ENCODE measurements at regions not wholly inside any gene's neighbourhood (a gene's known extent, or its start where the extent isn't known, plus 50 kb on each side); places are given as distances from the start of the nearest gene placed in this dataset.

GRCh38 chr13:62524061-62524460 is 1108.4 kb upstream of the PCDH20 start:
- TF ChIP-seq POLR2AphosphoS5 (IDR thresholded peaks at IDR 0.05; ENCODE audit: borderline replicate concordance, low read depth, low read length), result no peak
- TF ChIP-seq EZH2 (IDR thresholded peaks at IDR 0.05), result no peak
- no peak for TF ChIP-seq FOXP2 (optimal IDR thresholded peaks at IDR 0.05; ENCODE audit: control extremely low read depth, extremely low read length, insufficient read depth)
- Histone ChIP-seq H3K4me3 (no peak overlapping the region), H3K9me3 (ENCODE audit: low read depth, low read length) (no peaks in the 10 kb centered on the region), H3K9ac (ENCODE audit: insufficient read length) (no peak overlapping the region), H3K36me3 (ENCODE audit: insufficient read depth, low read length) (no peaks in the 10 kb centered on the region), H3K27ac (no peak overlapping the region)
- DNase-seq (ENCODE audit: low read depth, low spot score), result no peak

DNA sequence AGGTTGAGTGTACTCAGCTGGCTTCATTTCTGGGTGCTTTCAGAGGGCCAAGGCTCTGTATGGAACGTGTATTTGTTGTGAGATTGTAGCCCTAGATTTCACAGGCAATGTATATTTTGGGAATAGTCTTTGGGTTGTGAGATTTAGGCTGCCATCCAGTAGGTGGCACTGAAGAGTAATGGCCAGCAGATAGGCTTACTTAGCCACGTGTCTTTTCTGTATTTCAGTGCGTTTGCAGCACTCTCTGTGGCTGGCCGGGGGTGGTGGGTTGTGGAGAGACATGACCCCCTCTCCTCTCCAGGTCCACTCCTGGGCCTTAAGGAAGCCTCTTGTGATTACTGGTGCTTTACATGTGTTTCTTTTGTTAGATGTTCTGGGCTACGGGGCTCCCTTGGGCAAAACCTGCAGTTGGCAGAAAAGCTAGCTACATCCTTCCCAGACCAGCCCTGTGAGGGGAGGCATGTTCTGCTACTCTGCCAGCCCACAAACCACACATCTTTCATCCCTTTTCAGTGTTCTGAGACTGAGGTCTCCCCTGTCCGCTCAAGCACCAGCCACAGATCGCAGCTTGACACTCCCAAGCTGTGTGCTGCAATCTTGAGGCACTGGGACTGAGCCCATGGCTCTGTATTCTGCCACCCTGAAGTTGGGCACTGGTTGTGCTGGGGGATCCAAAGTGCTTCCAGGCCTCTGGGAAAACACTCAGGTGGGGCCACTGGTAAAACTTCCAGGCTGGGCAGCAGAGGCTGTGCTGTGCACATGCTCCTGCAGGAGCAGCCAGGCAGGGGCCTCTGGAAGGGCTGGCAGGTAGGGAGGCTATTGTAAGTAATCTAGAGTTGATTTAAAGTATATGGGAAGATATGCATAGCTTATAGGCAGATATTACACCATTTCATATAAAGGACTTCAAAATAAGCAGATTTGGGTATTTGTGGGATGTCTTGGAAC is 1096.8 kb upstream of the PCDH20 start:
- TF ChIP-seq POLR2AphosphoS5 (IDR thresholded peaks at IDR 0.05; ENCODE audit: borderline replicate concordance, low read depth, low read length), result no peak
- no peak overlapping the region for H3K4me3 ChIP-seq
- H3K9me3 ChIP-seq (ENCODE audit: low read depth, low read length), result no peaks in the 10 kb centered on the region
- no peak overlapping the region for H3K27ac ChIP-seq
- no peaks in the 10 kb centered on the region for H3K36me3 ChIP-seq (ENCODE audit: insufficient read depth, low read length)
- DNase-seq (ENCODE audit: low read depth, low spot score), result no peak
- no peak overlapping the region for H3K9ac ChIP-seq (ENCODE audit: insufficient read length)

DNA sequence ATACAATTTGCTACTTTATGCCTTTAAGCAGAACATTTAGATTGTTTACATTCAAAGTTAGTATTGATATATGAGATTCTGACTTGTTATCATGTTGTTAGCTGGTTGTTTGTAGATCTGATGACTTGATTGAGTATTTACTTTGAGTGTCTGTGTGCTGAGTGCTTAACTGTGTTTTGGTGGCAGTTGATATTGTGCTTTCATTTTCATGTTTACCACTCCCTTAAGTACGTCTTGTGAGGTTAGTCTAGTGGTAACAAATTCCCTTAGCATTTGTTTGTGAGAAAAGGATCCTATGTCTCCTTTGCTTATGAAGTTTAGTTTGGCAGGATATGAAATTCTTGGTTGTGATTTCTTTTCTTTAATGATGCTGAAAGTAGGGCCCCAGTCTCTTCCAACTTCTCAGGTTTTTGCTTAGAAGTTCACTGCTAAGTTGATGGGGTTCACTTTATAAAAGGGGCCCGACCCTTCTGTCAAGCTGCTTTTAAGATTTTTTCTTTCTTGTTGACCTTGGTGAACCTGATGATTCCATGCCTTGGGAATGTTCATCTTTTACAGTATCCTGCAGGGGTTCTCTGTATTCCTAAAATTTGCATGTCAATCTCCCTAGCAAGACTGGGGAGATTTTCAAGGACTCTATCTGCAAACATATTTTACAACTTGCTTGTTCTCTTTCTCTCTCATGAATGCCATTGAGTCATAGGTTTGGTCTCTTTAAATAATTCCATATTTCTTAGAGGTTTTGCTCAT is 1095.4 kb upstream of the PCDH20 start:
- Histone ChIP-seq H3K36me3 (ENCODE audit: insufficient read depth, low read length) (no peaks in the 10 kb centered on the region), H3K4me3 (no peak overlapping the region), H3K9ac (ENCODE audit: insufficient read length) (no peak overlapping the region), H3K27ac (no peak overlapping the region), H3K9me3 (ENCODE audit: low read depth, low read length) (no peaks in the 10 kb centered on the region)
- TF ChIP-seq POLR2AphosphoS5 (IDR thresholded peaks at IDR 0.05; ENCODE audit: borderline replicate concordance, low read depth, low read length), result no peak
- no peak for TF ChIP-seq FOXP2 (optimal IDR thresholded peaks at IDR 0.05; ENCODE audit: control extremely low read depth, extremely low read length, insufficient read depth)
- TF ChIP-seq EZH2 (IDR thresholded peaks at IDR 0.05), result no peak
- no peak for DNase-seq (ENCODE audit: low read depth, low spot score)

DNA sequence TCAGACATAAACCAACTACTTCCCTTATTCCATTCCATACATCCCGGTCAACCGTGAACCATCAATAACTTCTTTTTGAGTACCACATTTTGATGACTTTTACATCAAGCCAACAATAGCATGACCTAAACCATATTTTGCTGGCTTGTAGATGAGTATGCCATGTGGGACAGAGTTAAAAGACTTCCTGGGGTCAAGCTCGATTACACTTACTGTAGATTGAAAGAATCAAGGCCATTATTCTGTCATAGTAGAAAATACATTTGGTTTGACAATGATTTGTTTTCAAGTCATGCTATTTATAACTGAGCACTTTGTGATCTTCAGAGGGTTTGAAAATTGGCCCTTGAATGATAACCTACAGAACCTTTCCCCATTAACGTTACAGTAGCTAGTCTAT is 1086.9 kb upstream of the PCDH20 start:
- Histone ChIP-seq H3K9me3 (ENCODE audit: low read depth, low read length) (no peaks in the 10 kb centered on the region; the same call in 1 of the 2 replicates), H3K27ac (no peak overlapping the region), H3K9ac (ENCODE audit: insufficient read length) (no peak overlapping the region), H3K4me3 (no peak overlapping the region), H3K36me3 (ENCODE audit: insufficient read depth, low read length) (no peaks in the 10 kb centered on the region)
- DNase-seq (ENCODE audit: low read depth, low spot score), result no peak
- TF ChIP-seq EZH2 (IDR thresholded peaks at IDR 0.05) (no peak), POLR2AphosphoS5 (IDR thresholded peaks at IDR 0.05; ENCODE audit: borderline replicate concordance, low read depth, low read length) (no peak), FOXP2 (optimal IDR thresholded peaks at IDR 0.05; ENCODE audit: control extremely low read depth, extremely low read length, insufficient read depth) (no peak)

DNA sequence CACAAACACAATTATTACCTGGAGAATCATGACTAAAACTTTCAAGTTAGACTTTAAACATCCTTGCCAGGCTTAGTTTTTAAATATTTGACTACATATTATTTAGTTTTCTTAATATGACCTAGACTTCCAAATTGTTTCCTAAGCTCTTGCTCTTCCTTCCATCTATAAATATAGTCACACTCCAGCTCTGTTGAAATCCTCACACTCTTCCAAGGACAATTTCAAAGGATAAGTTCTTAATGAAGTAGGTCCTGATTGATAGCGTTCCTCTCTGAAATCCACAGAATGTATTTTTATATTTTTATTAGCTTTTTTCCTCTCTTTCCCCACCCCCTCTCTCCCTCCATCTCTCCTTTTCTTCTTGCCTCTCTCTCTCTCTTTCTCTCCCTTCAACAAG is 1074.1 kb upstream of the PCDH20 start:
- H3K27ac ChIP-seq, result no peak overlapping the region
- no peaks in the 10 kb centered on the region for H3K9me3 ChIP-seq (ENCODE audit: low read depth, low read length)
- TF ChIP-seq POLR2AphosphoS5 (IDR thresholded peaks at IDR 0.05; ENCODE audit: borderline replicate concordance, low read depth, low read length) (no peak), FOXP2 (optimal IDR thresholded peaks at IDR 0.05; ENCODE audit: control extremely low read depth, extremely low read length, insufficient read depth) (no peak), EZH2 (IDR thresholded peaks at IDR 0.05) (no peak)
- DNase-seq (ENCODE audit: low read depth, low spot score), result no peak
- H3K36me3 ChIP-seq (ENCODE audit: insufficient read depth, low read length), result no peaks in the 10 kb centered on the region
- no peak overlapping the region for H3K4me3 ChIP-seq
- no peak overlapping the region for H3K9ac ChIP-seq (ENCODE audit: insufficient read length)

DNA sequence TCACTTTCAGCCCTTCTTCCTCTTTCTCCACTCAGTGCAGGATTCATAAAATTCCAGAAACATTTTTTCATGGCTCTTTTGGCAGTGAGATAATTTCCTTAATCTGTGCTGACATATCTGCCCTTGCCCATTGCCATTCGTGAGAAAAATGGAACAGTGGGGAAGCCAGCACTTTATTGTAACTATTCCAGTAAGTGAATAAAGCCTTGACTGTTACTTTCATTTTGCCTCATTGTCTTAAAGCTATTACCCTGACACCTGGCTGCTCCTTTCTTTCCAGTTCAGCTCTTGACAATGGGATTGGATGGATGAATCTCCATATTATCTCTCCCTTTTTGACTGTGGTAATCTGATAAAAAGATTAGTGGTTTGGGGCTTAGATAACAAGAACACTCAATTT is 1068.1 kb upstream of the PCDH20 start:
- DNase-seq (ENCODE audit: low read depth, low spot score), result no peak
- TF ChIP-seq EZH2 (IDR thresholded peaks at IDR 0.05) (no peak), FOXP2 (optimal IDR thresholded peaks at IDR 0.05; ENCODE audit: control extremely low read depth, extremely low read length, insufficient read depth) (no peak)
- no peak overlapping the region for H3K27ac ChIP-seq
- no peak overlapping the region for H3K9ac ChIP-seq (ENCODE audit: insufficient read length)
- H3K4me3 ChIP-seq, result no peak overlapping the region
- no peaks in the 10 kb centered on the region for H3K36me3 ChIP-seq (ENCODE audit: insufficient read depth, low read length)
- no peaks in the 10 kb centered on the region for H3K9me3 ChIP-seq (ENCODE audit: low read depth, low read length)

DNA sequence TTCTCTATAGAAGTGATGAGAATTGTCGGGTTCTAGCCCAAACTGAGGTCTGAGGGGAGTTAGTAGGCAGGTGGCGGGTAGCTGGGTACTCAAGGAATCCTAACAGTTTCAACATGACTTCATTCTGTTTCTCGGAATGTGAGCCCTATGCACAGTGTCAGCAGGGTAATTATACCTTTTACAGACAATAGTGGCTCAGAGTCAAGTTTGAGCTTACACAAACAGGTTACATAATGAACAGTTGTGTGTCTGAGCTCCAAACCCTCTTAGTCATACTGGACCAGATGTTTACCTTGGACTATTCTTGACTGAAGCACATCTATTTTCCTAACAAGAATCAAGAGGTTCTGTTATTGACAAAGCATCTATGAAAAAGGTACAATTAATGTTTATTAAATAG is 1066.7 kb upstream of the PCDH20 start:
- no peak overlapping the region for H3K9ac ChIP-seq (ENCODE audit: insufficient read length)
- no peak for DNase-seq (ENCODE audit: low read depth, low spot score)
- TF ChIP-seq EZH2 (IDR thresholded peaks at IDR 0.05) (no peak), POLR2AphosphoS5 (IDR thresholded peaks at IDR 0.05; ENCODE audit: borderline replicate concordance, low read depth, low read length) (no peak), FOXP2 (optimal IDR thresholded peaks at IDR 0.05; ENCODE audit: control extremely low read depth, extremely low read length, insufficient read depth) (no peak)
- H3K27ac ChIP-seq, result no peak overlapping the region
- H3K36me3 ChIP-seq (ENCODE audit: insufficient read depth, low read length), result no peaks in the 10 kb centered on the region
- H3K4me3 ChIP-seq, result no peak overlapping the region
- H3K9me3 ChIP-seq (ENCODE audit: low read depth, low read length), result no peaks in the 10 kb centered on the region

DNA sequence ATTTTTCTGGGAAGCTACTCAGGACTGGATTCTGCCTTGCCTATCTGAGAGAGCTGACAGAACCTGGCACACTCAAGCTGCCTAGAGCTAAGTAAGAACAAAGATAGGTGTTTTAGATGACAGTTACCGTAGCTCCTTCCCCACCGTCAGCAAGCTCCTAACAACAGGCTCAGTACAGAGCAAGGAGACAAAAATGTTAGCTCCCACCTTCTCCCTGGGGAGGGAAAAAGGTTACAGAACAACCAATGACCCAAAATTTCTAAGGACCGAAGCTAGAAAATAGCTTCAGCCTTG is 1058.2 kb upstream of the PCDH20 start:
- no peak overlapping the region for H3K9ac ChIP-seq (ENCODE audit: insufficient read length)
- no peak overlapping the region for H3K4me3 ChIP-seq
- no peaks in the 10 kb centered on the region for H3K36me3 ChIP-seq (ENCODE audit: insufficient read depth, low read length)
- TF ChIP-seq POLR2AphosphoS5 (IDR thresholded peaks at IDR 0.05; ENCODE audit: borderline replicate concordance, low read depth, low read length) (no peak), FOXP2 (optimal IDR thresholded peaks at IDR 0.05; ENCODE audit: control extremely low read depth, extremely low read length, insufficient read depth) (no peak), EZH2 (IDR thresholded peaks at IDR 0.05) (no peak)
- no peak for DNase-seq (ENCODE audit: low read depth, low spot score)
- no peak overlapping the region for H3K27ac ChIP-seq
- no peaks in the 10 kb centered on the region for H3K9me3 ChIP-seq (ENCODE audit: low read depth, low read length)
